GM19452 (cell line): ENCODE measurements at regions not wholly inside any gene's neighbourhood (a gene's known extent, or its start where the extent isn't known, plus 50 kb on each side); places are given as distances from the start of the nearest gene placed in this dataset.

Experiments used
- ATAC-seq: cut with Tn5 transposase; IDR thresholded peaks from one replicate; pipeline ENCODE4 v1.9.1; 2021; ENCODE audit not compliant: unreplicated experiment

DNA sequence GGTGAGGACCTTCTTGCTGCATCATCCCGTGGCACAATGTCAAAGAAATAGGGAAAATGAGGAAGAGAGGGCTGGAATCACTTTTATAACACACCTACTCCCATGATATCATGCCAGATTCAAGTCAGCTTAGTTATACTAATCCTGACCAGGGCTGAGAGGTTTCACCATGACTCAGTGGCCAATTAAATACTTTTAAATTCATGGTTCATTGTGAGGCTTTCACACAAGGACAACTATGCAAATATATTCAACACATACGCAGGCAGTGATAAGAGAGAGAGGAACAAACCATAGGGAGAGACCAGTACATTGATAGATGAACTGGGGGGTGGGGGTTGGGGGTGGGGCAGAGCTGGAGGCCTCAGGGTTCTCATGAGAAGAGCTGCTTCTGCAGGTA, 313.1 kb downstream of the LRFN2 start:
- ATAC-seq = no peak

DNA sequence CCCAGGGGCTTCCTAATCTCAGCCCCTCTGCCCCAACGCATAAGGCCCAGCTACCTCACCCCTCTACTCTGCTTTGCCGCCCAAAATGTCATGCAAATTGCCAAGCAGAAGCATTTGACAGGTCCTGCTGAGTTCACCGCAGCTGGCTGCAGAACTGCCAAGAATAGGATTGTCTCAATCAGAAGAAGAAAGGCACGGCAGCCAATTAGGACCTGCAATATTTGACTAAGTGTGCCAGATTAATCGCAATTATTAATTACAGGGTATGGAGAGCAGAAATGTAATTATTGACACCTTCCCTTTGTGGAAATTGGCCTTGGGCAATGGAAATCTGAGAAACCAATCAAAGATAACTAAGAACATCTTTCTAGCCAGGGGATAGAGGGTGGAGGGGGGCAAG, 318.6 kb downstream of the LRFN2 start:
- no peak for ATAC-seq

DNA sequence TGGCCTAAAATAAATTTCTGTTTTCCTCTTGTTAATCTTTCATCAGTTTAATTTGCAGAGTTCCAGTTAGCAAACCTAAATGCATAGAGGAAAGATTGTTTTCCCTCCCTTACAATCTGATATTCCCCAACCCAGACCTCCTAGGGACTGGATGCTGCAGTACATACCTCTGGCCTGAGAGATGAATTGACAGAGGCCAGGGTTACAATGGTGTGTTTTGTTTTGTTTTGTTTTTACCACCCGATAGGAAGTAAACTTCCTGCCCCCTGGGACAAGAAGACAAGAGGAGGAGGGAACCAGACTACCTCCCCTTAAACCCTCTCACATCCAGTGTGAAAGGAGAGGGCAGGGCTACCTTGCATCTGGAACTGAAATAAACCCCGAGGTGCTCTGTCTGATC, 319.0 kb downstream of the LRFN2 start:
- no peak for ATAC-seq

DNA sequence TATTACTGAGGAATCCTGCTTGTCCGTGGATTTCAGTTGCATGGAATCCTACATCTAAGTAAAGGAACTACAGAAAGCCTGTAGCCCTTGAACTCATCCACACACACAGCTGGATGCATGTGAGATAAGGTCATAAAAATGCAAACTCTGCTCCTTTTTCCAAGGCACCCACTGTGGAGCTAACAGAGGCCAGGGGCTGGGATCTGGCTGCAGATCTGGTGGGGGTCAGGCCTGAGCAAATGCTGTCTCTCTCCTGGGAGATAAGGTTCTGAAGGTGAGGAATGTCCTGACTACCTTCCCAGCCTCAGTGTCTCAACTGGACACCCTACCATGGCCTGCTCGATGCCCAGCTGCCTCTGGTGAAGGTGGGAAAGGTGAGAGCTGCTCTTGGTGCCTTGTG, 321.5 kb downstream of the LRFN2 start:
- no peak for ATAC-seq

DNA sequence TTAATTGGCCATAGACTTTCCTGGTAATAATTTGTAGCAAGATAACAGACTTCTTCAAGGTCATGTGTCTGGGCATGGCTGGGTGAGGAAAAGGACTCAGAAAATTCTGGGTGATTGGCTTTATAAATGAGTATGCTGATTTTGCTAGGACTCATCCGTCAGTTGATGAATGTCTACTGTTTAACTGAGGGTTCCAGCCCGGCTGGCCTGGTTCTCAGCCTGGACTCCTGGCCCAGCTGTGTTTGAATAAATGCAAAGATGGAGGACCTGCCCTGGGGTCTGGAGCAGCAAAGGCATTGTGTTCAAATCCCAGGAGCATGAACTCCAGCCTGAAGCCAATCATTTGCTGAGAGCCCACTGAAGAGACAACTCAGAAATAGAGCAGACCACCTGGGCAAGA, 323.2 kb downstream of the LRFN2 start:
- ATAC-seq = no peak

DNA sequence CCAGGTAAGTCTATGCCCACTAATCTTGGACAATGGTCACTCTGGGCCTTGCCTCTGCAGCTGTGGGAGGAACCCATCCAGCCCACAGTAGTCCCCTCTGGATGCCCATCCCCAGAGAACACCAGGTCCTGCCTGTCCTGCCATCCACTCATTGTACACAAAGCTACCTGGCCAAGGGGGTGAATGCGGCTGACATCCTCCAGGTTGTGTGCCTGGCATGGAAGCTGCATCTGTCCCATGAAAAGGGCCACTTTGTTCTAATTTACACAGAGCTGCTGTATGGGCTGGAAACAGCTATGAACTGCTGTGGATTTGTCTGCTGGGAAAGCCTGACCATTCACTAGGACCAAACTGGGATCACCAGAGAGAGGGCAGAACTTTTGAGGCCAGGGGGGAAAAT, 324.8 kb downstream of the LRFN2 start:
- no peak for ATAC-seq

DNA sequence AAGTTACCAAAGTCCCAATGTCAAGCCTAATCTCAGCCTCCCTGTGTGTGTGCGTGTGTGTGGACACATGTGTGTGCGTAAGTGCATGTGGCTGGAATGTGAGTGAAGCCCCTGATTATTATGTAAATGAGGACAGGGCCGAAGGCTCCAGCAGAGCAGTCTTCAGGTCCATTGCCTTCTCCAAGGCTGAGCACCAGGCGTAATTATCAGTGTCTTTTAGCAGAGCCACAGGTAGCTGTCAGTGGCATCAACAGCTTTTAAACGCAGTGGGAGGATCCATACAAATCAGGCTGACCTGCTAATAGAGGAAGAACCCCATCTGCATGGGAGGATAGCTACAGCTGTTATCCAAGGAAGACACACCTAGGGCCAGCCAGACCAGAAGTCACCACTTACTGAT, 324.3 kb upstream of the MOCS1 start:
- no peak for ATAC-seq

DNA sequence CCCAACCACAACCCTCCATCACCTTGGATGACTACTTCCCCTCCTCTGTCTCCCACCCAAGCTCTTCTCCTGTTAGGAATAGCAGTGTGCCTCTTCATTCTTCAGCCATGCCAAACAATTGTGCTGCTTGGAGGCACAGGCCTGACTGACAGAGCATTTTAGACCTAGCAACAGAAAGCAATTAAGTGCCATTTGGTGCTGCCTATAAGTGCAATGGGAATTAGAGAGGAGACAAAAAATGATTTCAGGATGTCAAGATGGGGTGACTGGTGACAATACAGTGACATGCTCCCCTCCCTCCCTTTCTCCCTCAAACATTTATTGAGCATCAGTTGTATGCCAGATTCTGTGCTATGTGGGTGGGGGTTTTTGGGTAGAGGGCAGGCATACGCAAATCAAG, 322.6 kb upstream of the MOCS1 start:
- ATAC-seq = no peak

DNA sequence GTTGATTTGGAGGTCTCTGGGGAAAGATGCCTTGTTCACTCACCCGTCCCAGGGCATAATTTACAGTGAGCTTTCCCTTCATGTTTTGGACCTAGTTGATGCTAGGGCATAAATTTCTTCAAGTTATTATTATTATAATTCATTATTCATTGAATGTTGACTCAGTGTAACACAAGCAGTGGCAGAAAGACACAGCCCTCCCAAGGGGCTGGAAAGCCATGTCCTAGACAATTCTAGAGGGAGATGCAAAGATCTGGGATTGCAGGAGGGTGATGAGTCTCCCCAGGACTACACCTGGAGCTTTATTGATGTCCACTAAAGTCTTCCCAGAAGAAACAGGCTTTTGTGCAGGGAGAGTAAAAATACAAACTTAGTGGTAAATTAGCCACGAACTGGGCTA, 322.0 kb upstream of the MOCS1 start:
- no peak for ATAC-seq

DNA sequence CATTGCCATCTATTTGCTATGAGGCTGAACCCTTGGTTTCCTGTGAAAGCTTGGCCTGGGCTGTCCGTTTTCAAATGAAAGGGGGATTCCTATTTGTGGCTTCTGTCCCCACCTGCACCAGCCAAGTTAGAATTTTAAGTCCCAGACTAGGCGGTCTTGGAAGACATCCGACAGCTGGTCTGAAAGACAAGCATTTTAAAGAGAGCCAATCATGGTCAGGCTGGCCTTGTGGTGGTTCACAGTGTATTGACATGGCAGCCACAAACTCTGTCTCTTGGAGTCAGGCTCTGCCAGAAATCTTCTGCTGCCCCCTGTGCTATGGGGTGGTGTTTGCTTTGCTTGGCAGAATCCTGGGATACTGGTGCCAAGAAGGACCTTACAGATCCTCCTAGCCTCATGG, 319.2 kb upstream of the MOCS1 start:
- ATAC-seq = no peak

DNA sequence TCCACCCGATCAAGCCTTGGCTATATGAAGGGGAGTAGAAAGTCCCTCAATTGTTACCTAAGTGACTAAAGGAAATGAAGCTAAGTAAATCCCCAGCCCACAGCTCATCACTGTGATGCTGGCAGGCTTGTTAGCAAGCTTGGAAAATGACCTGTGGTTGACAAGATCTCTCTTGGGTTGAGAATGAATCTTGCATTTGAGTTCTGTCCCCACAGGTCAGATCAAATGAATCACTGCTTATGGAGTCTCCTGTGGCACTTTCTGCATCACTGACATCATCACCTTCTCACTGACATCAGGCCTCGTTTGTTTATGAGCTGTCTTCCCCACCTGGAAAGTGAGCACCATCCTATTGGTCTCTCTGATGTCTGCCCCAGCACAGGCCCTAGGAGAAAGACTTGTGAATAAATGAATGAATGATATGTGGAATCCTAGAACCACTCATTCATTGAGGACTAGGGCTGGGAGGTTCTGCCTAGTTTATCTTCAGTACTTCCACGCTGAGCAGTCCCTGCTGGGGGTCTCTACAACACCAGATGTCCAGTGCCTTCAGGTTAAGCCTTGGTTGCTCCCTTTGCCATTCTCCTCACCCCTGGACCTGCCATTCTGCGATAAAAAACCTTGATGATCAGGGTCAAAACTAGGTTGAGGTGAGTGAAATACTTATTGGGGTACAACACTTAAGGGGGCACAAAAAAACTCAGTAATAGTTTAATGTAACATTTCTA, 318.4 kb upstream of the MOCS1 start:
- ATAC-seq = no peak

DNA sequence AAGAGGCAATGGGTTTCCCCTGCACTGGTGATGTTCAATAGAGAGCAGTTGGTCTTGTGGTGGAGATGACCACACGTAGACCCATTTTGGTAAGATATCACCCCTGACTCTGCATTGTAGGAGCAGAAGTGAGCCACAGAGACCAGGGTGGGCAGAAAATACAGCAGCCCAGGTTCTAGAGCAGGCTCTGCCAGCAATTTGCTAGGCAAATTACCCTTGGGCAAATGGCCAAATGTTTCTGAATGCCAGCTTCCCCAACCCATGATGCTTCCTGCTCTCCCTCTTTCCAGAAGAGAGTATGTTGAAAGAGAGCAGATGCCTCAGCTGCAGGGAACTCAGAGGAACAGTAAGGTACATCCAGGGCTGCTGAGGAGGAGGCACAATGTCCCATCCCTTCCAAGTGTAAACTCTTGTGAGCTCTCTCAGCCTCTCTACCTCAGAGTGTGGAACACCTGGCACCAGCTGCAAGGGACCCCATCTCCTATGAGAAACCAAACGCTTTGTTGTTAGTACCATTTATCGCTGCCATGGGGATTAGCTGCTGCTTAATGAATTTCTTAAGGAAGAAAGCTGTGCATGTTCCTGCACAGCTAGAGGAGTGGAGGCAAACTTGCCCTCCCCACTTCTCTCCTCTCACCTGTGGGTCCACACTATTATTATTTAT, 317.5 kb upstream of the MOCS1 start:
- no peak for ATAC-seq

DNA sequence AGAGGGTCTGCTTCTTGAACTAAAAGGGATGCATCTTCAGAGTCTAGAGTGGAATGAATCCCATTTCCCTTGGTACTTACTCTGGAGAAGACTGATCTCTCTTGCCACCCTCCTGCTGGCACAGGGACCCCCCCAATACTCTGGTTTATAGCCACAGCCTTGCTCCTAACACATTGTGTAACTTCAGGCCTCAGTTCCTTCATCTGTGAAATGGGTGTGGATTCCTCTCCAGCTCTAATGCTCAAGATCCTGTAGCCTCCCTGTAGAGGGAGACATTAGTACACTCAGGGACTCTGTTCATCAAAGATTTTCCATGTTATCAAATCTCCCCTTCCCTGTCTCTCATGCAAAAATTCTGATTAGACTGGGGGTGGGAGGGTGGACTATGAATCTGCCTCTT, 315.7 kb upstream of the MOCS1 start:
- no peak for ATAC-seq

DNA sequence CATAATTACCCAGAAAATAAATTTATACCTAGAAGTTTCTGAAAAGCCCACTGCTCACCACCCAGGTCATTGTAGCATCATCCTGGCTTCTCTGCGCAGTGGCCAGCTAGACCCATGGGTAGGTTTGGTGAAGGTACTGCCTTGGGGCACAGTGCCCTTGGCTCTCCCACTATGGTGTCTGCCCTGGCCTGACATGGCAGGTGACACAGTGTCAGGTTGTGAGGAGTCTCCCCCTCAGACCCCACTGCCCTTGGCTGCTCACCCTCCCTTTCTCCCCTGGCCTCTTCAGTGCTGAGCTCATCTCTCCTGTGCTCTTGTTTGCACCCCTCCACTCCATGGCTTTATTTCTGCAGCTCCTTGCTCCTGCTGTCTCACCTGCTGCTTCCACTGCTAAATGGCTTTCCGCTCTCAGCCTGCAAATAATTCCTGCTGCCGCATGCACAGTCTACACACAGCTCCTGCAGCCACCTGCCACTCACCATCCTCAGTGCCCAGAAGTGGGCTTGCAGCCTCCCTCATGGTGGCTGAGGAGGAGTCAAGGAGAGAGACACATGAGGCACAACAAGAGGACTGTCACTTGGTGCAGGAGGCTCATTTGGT, 313.4 kb upstream of the MOCS1 start:
- ATAC-seq = no peak

DNA sequence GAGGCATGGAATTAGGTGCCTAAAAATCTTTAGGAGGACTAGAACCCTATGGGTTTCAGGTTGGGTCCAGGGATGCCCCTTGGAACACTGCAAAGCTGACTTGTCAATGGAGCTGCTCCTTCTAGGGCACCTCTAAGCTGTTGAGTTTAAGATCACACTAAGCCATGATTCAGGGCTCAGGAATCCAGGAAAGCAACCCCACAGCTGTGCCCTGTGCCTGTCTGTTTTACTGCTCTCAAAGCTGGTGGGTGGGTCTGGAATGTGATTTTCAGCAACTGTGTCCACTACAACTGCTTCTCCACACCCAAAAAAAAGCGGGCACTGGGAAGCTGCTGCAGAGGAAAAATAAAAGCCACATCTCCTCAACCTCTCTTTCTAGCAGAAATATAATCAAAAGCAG, 310.4 kb upstream of the MOCS1 start:
- ATAC-seq = no peak

DNA sequence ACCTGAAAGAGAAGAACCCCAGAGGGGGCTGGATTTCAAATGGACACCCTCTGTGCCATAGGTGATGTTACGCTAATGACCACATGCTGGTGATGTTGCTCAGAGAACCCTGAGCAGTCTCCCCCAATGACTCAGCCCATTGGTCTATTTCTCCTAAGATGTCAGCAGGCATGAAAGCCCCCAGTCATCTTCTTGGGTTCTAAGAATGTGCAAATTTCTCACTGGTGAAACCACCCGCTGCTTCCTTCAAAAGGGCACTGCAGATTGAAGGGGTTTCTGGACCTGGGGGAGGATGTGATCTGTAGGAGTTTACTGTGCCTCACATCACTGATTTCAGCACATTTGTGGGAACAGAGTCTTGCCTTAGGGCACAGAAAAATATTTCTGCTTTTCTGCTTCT, 298.4 kb upstream of the MOCS1 start:
- no peak for ATAC-seq

DNA sequence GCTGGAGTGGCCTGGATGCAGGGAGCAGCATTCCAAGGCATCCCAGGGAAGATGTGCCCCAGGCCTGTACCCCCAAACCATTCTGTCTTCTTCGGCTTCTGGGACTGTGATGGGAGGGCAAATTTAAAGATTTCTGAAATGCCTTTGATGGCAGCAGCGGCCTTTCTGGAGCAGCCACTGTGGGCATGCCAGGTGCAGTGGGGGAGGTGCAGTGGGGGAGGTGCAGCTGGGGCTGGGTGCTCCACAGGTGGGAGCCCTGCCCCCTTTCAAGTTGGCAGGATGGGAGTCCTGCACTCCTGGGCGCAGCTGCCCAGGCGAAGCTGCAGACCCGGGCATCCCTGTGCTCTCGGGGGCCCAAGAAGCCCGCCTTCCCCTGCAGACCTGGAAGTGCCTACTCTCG, 293.5 kb upstream of the MOCS1 start:
- ATAC-seq = no peak

DNA sequence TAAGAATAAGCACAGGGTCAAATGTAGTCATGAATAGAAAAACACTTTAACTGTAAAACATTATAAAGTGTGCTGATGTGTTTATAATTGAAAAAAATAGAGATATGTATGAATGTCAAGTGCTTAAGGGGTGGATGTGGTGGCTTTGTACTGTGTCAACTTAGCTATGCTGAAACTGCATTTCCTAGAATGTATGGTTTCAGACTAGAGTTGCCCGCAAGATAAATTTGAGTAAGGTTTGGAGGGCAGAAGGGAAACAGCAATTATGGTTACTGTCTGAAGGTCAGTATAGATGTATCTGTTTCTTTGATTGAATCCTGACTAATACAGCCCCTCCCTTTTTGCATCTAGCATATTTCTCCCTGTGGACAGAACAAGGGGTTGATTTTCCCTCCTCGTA, 288.1 kb upstream of the MOCS1 start:
- ATAC-seq = no peak

DNA sequence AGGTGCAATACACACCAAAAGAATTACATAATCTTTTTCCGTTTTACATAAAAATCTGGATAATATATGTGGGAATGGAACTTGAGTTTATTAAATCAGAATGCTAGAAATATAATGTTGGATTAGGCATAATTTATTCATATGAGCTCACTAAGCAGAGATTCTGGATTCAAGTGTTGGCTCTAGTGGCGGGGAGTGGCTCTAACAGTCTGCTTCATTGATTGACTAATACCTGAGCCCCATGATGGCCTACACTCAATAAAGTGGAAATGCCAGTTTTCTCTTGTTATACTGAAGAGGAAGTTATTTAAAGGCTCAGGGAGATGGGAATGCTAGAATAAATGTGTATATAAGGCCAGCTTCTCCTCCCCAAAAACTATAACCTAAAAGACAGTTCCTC, 285.5 kb upstream of the MOCS1 start:
- ATAC-seq = no peak

DNA sequence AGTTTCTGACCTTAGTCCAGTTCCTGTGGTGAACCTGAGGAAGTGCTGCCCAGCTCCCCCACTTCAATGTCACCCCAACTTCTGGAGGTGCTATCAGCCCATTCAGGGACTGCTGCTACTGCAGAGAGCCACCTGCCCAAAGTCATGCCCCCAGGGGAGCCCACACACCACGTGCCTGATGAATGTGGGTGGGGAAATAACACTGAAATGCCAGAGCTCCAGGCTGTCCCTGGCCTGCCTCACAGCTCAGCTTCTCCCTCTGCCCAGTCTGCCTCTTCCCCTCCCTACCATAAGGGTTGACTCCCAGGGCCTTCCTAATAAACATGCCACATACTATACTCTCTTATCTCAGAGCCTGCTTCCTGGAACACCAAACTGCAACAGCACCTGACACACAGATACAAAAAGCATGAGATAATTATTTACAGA, 276.4 kb upstream of the MOCS1 start:
- ATAC-seq = no peak

DNA sequence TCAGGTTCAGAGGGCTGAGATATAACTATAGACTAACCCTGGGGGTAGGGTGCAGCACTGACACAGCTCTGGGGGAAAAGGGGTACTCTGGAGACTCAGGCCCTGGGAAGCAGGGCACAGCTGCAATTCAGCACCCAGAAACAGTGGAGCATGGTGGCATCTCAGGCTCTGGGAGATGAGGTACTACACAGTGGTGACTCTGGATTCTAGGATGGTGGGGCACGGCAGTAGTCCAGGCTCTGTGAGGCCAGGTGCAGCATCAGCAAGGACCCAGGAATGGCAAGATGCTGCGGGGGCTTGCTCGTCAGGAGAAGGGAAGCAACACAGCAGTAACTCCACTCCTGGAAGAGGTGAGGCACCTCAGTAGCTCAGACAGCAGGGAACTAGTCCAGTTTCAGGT, 271.5 kb upstream of the MOCS1 start:
- ATAC-seq = no peak

DNA sequence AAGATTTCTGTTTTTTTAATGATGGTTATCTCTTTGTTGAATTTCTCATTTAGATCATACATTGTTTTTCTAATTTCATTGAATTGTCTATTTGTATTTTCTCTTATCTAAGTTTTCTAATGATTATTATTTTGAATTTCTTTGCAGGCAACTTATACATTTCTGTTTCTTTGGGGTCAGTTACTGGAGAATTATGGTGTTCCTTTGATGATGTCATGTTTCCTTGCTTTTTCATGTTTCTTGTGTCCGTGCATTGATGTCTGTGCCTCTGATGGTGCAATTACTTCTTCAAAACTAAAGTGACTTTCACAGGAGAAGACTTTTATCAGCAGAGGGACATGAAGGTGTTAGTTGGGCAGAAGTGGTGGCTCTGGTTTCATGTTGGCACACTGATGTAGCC, 270.7 kb upstream of the MOCS1 start:
- no peak for ATAC-seq

DNA sequence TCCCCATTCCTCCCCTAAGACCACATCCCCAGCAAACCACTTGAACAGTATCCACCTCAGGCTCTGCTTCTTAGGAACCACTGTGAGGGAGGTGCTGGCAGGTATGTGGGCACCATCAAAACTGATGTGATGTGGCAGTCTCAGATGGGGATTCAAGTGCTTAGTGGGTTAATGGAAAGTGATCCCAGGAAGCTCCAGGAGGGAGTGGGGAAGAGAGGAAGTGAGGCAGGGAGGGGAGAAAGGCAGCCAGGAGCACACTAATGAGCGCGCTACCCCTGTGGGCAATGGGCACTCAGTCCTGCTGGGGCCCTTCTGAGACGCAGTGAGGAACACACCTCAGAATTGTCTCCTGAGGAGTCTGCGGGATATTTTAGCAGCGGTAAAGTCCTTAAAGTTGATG, 263.1 kb upstream of the MOCS1 start:
- no peak for ATAC-seq
